ENCODE measurements at regions not wholly inside any gene's neighbourhood (a gene's known extent, or its start where the extent isn't known, plus 50 kb on each side); places are given as distances from the start of the nearest gene placed in this dataset.

DNA sequence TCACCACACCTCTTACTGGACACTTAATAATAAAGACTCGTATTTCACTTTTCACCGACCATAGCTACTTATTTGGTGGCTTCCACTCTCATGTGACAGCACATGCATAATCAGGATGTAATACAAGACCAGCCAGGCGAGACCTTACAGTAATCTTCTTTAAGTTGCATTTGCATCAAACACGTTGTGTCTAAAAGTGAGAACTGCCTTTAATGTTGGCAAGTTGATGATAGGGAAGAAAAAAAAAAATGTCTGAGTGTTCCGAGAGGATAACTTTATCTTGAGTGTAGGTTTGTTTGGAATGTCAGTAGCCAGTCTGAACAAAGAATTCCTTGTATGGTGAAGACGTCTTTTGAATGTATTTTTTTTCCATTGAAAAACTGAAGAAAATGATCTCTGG, 440.4 kb downstream of the ADAMTS20 start:
- Histone ChIP-seq H3K9me2 (ENCODE audit: insufficient read depth) (no peaks in the 10 kb centered on the region), H3K4me1 (ENCODE audit: control insufficient read depth in 1 of 2, insufficient read depth in 2 of 2, low read length in 2 of 2) (no peaks in the 10 kb centered on the region; a peak in 1 of 4 replicates), H3K9ac (ENCODE audit: low read length) (no peak overlapping the region), H3K27me3 (ENCODE audit: insufficient read depth, low read length) (no peaks in the 10 kb centered on the region), H3K27ac (ENCODE audit: low read depth, low read length) (no peak overlapping the region), H3K9me3 (ENCODE audit: control insufficient read depth in 1 of 2, insufficient read depth in 1 of 2, low read depth in 1 of 2, low read length in 2 of 2) (no peaks in the 10 kb centered on the region), H3K4me3 (replicated peaks in 1 of 2; ENCODE audit: low read depth in 1 of 2, low read length in 2 of 2) (no peak overlapping the region), H3K36me3 (ENCODE audit: control insufficient read depth in 1 of 2, insufficient read depth in 2 of 2, low read length in 2 of 2) (no peaks in the 10 kb centered on the region), H3K79me2 (ENCODE audit: insufficient read depth, low read length) (no peaks in the 10 kb centered on the region), H3K4me2 (ENCODE audit: low read length) (no peak overlapping the region), H4K20me1 (ENCODE audit: insufficient read depth) (no peaks in the 10 kb centered on the region), H2AFZ (ENCODE audit: low read depth, low read length, poor library complexity, severe bottlenecking) (no peak overlapping the region)
- BruUV-seq (replicated peaks), result no TSS peak
- CTCF ChIA-PET, result no interaction called here
- ATAC-seq (no peak), DNase-seq (ENCODE audit: low read depth, low spot score) (no peak)
- no peak for TF ChIP-seq EZH2phosphoT487 (IDR thresholded peaks at IDR 0.05; ENCODE audit: borderline replicate concordance)
- no peak for TF ChIP-seq TCF7L2 (IDR thresholded peaks at IDR 0.05; ENCODE audit: borderline replicate concordance, extremely low read depth, insufficient read depth, insufficient read length)
- TF ChIP-seq SIN3A (IDR thresholded peaks at IDR 0.05; ENCODE audit: low read depth), result no peak
- TF ChIP-seq, protein P1, sequence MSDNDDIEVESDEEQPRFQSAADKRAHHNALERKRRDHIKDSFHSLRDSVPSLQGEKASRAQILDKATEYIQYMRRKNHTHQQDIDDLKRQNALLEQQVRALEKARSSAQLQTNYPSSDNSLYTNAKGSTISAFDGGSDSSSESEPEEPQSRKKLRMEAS (IDR thresholded peaks at IDR 0.05), result no peak
- no peak for TF ChIP-seq FOSL1 (IDR thresholded peaks at IDR 0.05; ENCODE audit: low read depth)
- TF ChIP-seq, protein P2, sequence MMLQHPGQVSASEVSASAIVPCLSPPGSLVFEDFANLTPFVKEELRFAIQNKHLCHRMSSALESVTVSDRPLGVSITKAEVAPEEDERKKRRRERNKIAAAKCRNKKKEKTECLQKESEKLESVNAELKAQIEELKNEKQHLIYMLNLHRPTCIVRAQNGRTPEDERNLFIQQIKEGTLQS (IDR thresholded peaks at IDR 0.05), result no peak
- no peak for TF ChIP-seq EZH2 (IDR thresholded peaks at IDR 0.05)
- no peak for TF ChIP-seq POLR2A (IDR thresholded peaks at IDR 0.05; ENCODE audit: borderline replicate concordance, extremely low read depth, insufficient read depth, insufficient read length)
- RAD21 ChIA-PET (ENCODE audit: low non-redundant PET in 1 of 2, low total read pairs in 2 of 2, uncharacterized antibody in 2 of 2, unreplicated experiment in 2 of 2), result no interaction called here
- POLR2A ChIA-PET, result no interaction called here
- intact Hi-C loops (cut with micrococcal nuclease), result no loop called here

DNA sequence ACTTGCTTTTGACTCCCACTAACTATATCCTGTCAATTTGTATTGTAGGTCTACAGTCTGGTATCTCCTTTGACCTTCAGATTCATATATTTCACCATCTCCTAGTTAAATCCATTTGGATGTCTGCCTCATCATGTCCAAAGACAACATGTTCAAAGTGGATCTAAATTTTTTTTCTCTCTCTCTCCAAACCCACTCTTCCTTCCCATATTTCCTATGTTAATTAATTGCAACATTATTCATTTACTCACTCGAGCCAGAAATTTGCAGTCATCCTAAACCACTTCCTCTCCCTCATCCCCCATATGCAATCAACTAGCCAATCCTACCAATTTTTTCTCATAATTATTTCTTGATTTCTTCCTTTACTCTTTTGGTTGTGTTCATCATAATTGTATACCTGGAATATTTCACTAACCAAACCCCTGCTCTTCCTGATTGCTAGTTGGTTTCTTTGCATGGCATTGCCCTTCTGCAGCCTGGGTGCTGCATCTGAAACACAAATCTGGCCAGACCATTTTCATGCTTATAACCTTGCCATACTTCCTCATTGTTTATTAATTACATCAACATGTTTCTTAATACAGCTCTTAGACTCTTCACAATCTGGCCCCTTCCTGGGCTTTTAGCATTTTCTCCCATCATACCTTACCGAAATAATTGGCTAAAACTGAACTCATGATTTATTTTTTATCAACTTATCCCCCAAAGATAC, 442.2 kb downstream of the ADAMTS20 start:
- intact Hi-C loops (cut with micrococcal nuclease), result no loop called here
- Histone ChIP-seq H3K4me3 (replicated peaks in 1 of 2; ENCODE audit: low read depth in 1 of 2, low read length in 2 of 2) (no peak overlapping the region), H4K20me1 (ENCODE audit: insufficient read depth) (no peaks in the 10 kb centered on the region), H3K36me3 (ENCODE audit: control insufficient read depth in 1 of 2, insufficient read depth in 2 of 2, low read length in 2 of 2) (no peaks in the 10 kb centered on the region), H3K4me2 (ENCODE audit: low read length) (no peak overlapping the region), H3K9me3 (ENCODE audit: control insufficient read depth in 1 of 2, insufficient read depth in 1 of 2, low read depth in 1 of 2, low read length in 2 of 2) (no peaks in the 10 kb centered on the region), H3K27ac (ENCODE audit: low read depth, low read length) (no peak overlapping the region), H3K79me2 (ENCODE audit: insufficient read depth, low read length) (no peaks in the 10 kb centered on the region), H3K9me2 (ENCODE audit: insufficient read depth) (no peaks in the 10 kb centered on the region), H3K4me1 (ENCODE audit: control insufficient read depth in 1 of 2, insufficient read depth in 2 of 2, low read length in 2 of 2) (no peaks in the 10 kb centered on the region; a peak in 1 of 4 replicates), H3K27me3 (ENCODE audit: insufficient read depth, low read length) (no peaks in the 10 kb centered on the region), H3K9ac (ENCODE audit: low read length) (no peak overlapping the region), H2AFZ (ENCODE audit: low read depth, low read length, poor library complexity, severe bottlenecking) (no peak overlapping the region)
- DNase-seq (ENCODE audit: low read depth, low spot score) (no peak), ATAC-seq (no peak)
- ChIA-PET RAD21 (ENCODE audit: low non-redundant PET in 1 of 2, low total read pairs in 2 of 2, uncharacterized antibody in 2 of 2, unreplicated experiment in 2 of 2) (no interaction called here), CTCF (no interaction called here), POLR2A (no interaction called here)
- TF ChIP-seq ELF1 (IDR thresholded peaks at IDR 0.05; ENCODE audit: borderline replicate concordance, low read depth), result no peak
- TF ChIP-seq ZNF274 (IDR thresholded peaks at IDR 0.05; ENCODE audit: low read depth, low read length), result no peak
- no peak for TF ChIP-seq EZH2phosphoT487 (IDR thresholded peaks at IDR 0.05; ENCODE audit: borderline replicate concordance)
- TF ChIP-seq, protein P3, sequence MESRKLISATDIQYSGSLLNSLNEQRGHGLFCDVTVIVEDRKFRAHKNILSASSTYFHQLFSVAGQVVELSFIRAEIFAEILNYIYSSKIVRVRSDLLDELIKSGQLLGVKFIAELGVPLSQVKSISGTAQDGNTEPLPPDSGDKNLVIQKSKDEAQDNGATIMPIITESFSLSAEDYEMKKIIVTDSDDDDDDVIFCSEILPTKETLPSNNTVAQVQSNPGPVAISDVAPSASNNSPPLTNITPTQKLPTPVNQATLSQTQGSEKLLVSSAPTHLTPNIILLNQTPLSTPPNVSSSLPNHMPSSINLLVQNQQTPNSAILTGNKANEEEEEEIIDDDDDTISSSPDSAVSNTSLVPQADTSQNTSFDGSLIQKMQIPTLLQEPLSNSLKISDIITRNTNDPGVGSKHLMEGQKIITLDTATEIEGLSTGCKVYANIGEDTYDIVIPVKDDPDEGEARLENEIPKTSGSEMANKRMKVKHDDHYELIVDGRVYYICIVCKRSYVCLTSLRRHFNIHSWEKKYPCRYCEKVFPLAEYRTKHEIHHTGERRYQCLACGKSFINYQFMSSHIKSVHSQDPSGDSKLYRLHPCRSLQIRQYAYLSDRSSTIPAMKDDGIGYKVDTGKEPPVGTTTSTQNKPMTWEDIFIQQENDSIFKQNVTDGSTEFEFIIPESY (IDR thresholded peaks at IDR 0.05; ENCODE audit: extremely low read depth, insufficient replicate concordance, low read length), result no peak
- TF ChIP-seq, protein P4, sequence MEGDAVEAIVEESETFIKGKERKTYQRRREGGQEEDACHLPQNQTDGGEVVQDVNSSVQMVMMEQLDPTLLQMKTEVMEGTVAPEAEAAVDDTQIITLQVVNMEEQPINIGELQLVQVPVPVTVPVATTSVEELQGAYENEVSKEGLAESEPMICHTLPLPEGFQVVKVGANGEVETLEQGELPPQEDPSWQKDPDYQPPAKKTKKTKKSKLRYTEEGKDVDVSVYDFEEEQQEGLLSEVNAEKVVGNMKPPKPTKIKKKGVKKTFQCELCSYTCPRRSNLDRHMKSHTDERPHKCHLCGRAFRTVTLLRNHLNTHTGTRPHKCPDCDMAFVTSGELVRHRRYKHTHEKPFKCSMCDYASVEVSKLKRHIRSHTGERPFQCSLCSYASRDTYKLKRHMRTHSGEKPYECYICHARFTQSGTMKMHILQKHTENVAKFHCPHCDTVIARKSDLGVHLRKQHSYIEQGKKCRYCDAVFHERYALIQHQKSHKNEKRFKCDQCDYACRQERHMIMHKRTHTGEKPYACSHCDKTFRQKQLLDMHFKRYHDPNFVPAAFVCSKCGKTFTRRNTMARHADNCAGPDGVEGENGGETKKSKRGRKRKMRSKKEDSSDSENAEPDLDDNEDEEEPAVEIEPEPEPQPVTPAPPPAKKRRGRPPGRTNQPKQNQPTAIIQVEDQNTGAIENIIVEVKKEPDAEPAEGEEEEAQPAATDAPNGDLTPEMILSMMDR (IDR thresholded peaks at IDR 0.05 in 2 of 3, conservative IDR thresholded peaks at IDR 0.05 in 1 of 3; ENCODE audit: borderline replicate concordance in 1 of 3, insufficient read depth in 1 of 3, low read depth in 2 of 3, low read length in 2 of 3), result no peak
- TF ChIP-seq, protein P2 (IDR thresholded peaks at IDR 0.05), result no peak
- no peak for TF ChIP-seq EGR1 (IDR thresholded peaks at IDR 0.05; ENCODE audit: low read depth)
- TF ChIP-seq ZFX (IDR thresholded peaks at IDR 0.05), result no peak
- no peak for TF ChIP-seq YY1 (IDR thresholded peaks at IDR 0.05; ENCODE audit: extremely low read depth, insufficient replicate concordance, low read depth, low read length)
- no peak for TF ChIP-seq POLR2A (IDR thresholded peaks at IDR 0.05; ENCODE audit: borderline replicate concordance, extremely low read depth, insufficient read depth, insufficient read length)
- TF ChIP-seq FOSL1 (IDR thresholded peaks at IDR 0.05; ENCODE audit: low read depth), result no peak
- BruUV-seq (replicated peaks), result no TSS peak
